ENCODE measurements at regions not wholly inside any gene's neighbourhood (a gene's known extent, or its start where the extent isn't known, plus 50 kb on each side); places are given as distances from the start of the nearest gene placed in this dataset.

- no peak for TF ChIP-seq PATZ1 (CRISPR knock-in tag; IDR thresholded peaks at IDR 0.05; ENCODE audit: borderline replicate concordance)
Observed at GRCh38 chr4:23991444-23991843, 101.6 kb upstream of the PPARGC1A start (continued).

GRCh38 chr4:23986270-23986669 lies 96.4 kb upstream of the PPARGC1A start:
- no peak for TF ChIP-seq ZFP3 (CRISPR knock-in tag; IDR thresholded peaks at IDR 0.05)
- TF ChIP-seq ISL1 (CRISPR knock-in tag; IDR thresholded peaks at IDR 0.05): no peak
- TF ChIP-seq ESRRG (CRISPR knock-in tag; IDR thresholded peaks at IDR 0.05): no peak
- no peak for TF ChIP-seq ZNF8 (CRISPR knock-in tag; IDR thresholded peaks at IDR 0.05)
- TF ChIP-seq OSR1 (CRISPR knock-in tag; IDR thresholded peaks at IDR 0.05): no peak
- no peak for TF ChIP-seq POU6F1 (CRISPR knock-in tag; IDR thresholded peaks at IDR 0.05; ENCODE audit: borderline replicate concordance, low read depth)
- TF ChIP-seq ZFP30 (CRISPR knock-in tag; IDR thresholded peaks at IDR 0.05): no peak
- no peak for TF ChIP-seq PPARA (CRISPR knock-in tag; IDR thresholded peaks at IDR 0.05; ENCODE audit: borderline replicate concordance)
- TF ChIP-seq ZNF565 (CRISPR knock-in tag; conservative IDR thresholded peaks at IDR 0.05; ENCODE audit: low read depth): no peak
- no peak for TF ChIP-seq TSHZ2 (CRISPR knock-in tag; IDR thresholded peaks at IDR 0.05)
- TF ChIP-seq ZC3H10 (CRISPR knock-in tag; IDR thresholded peaks at IDR 0.05): no peak

GRCh38 chr4:23981328-23981727 lies 91.5 kb upstream of the PPARGC1A start:
- no peak for ATAC-seq
- TF ChIP-seq ZNF8 (CRISPR knock-in tag; IDR thresholded peaks at IDR 0.05) (no peak), ESRRG (CRISPR knock-in tag; IDR thresholded peaks at IDR 0.05) (no peak), SNAI2 (CRISPR knock-in tag; IDR thresholded peaks at IDR 0.05) (no peak)

More at GRCh38 chr4:23986270-23986669, 96.4 kb upstream of the PPARGC1A start:
- ATAC-seq: no peak

- no peak for ATAC-seq
Observed at GRCh38 chr4:23979534-23979933, 89.7 kb upstream of the PPARGC1A start.

More at GRCh38 chr4:23979534-23979933, 89.7 kb upstream of the PPARGC1A start:
- TF ChIP-seq TOX (CRISPR knock-in tag; IDR thresholded peaks at IDR 0.05; ENCODE audit: borderline replicate concordance) (no peak), ZFP3 (CRISPR knock-in tag; IDR thresholded peaks at IDR 0.05) (no peak), PATZ1 (CRISPR knock-in tag; IDR thresholded peaks at IDR 0.05; ENCODE audit: borderline replicate concordance) (no peak), ISL1 (CRISPR knock-in tag; IDR thresholded peaks at IDR 0.05) (no peak), TSHZ2 (CRISPR knock-in tag; IDR thresholded peaks at IDR 0.05) (no peak), ESRRG (CRISPR knock-in tag; IDR thresholded peaks at IDR 0.05) (no peak), BACH2 (CRISPR knock-in tag; IDR thresholded peaks at IDR 0.05; ENCODE audit: borderline replicate concordance) (no peak), ZFP30 (CRISPR knock-in tag; IDR thresholded peaks at IDR 0.05) (no peak), CSDC2 (CRISPR knock-in tag; IDR thresholded peaks at IDR 0.05) (no peak), ZNF70 (CRISPR knock-in tag; IDR thresholded peaks at IDR 0.05) (no peak), GLIS3 (CRISPR knock-in tag; IDR thresholded peaks at IDR 0.05) (no peak), CREB5 (CRISPR knock-in tag; IDR thresholded peaks at IDR 0.05; ENCODE audit: low read depth) (no peak), SNAI2 (CRISPR knock-in tag; IDR thresholded peaks at IDR 0.05) (no peak), ZNF8 (CRISPR knock-in tag; IDR thresholded peaks at IDR 0.05) (no peak), ARNTL (CRISPR knock-in tag; IDR thresholded peaks at IDR 0.05; ENCODE audit: borderline replicate concordance, low read depth) (no peak), ZC3H10 (CRISPR knock-in tag; IDR thresholded peaks at IDR 0.05) (no peak), CSRNP3 (CRISPR knock-in tag; IDR thresholded peaks at IDR 0.05) (no peak), PPARA (CRISPR knock-in tag; IDR thresholded peaks at IDR 0.05; ENCODE audit: borderline replicate concordance) (no peak), TCF4 (CRISPR knock-in tag; IDR thresholded peaks at IDR 0.05; ENCODE audit: borderline replicate concordance) (no peak)
